ENCODE measurements at regions not wholly inside any gene's neighbourhood (a gene's known extent, or its start where the extent isn't known, plus 50 kb on each side); places are given as distances from the start of the nearest gene placed in this dataset.
"Not testable (repeated sequence)": the region's sequence is repeated elsewhere in the genome, so short reads cannot be mapped to it uniquely, and the experiment has no call there.

- no peak for DNase-seq
Observed at GRCh38 chr5:163163858-163164257, 273.5 kb upstream of the CCNG1 start.

DNA sequence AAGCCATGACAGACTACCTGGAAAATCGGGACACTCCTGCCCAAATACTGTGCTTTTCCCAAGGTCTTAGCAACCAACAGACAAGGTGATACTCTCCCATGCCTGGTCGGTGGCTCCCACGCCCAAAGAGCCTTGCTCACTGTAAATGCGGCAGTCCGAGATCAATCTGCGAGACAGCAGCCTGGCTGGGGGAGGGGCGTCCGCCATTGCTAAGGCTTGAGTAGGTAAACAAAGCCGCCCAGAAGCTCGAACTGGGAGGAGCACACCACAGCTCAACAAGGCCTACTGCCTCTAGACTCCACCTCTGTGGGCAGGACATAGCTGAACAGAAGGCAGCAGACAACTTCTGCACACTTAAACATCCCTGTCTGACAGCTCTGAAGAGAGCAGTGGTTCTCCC, 272.1 kb upstream of the CCNG1 start:
- no peak for DNase-seq

- not testable (repeated sequence) for DNase-seq
Observed at GRCh38 chr5:163170161-163170560, 267.2 kb upstream of the CCNG1 start.

DNA sequence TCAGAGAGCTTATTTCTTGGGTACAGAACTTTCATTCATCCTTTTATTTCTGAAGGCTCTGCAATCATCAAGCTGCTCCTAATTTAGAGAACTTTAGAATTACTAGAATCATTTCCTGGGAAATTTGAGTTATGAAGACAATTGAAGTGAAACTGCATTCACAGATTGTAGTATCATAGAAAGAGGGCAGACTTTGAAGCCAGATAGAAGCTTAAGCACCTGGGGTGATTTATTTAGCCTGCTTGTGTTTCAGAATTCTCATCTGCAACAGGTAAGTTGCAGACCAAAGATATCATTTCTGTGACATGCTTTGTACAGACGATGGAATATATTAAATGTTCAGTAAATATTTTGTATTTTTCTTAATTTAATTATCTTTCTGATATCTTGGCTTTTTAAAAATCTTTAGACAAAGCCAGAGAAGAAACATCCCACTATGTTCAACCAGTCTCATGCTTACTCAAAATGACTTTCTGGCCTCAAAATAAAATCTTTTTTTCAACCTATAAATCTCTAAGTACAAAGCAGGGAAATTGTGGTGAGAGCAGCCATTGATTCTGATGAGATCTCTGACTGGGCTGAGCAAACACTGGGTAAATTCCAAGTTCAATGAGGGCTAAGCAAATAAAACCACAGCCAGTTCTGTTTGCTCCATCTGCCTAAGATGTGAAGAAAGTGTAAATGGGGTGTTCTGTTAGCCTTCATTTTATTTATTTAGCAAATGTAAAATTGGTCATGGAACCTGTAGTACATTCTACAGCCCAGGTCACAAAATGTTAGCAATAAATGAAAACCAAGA, 264.7 kb upstream of the CCNG1 start:
- no peak for DNase-seq

DNA sequence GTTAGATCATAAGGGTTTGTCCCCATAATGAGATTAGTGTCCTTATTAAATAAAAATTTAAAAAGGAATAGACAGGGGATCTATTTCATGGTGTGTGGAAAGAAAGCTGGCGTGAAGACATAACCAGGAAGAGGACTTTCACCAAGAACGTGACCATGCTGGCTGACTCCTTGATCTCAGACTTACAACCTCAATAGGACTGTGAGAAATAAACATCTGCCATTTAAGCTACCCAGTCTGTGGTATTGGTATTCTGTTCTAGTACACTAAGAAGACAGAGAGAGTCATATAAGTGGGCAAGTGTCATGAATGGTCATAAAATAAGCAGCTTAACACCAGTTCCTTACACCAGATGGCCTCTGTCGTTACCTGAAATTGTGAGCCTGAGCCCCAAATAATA, 259.4 kb upstream of the CCNG1 start:
- DNase-seq, result no peak

- DNase-seq, result no peak
Observed at GRCh38 chr5:163185315-163185714, 252.1 kb upstream of the CCNG1 start.

DNA sequence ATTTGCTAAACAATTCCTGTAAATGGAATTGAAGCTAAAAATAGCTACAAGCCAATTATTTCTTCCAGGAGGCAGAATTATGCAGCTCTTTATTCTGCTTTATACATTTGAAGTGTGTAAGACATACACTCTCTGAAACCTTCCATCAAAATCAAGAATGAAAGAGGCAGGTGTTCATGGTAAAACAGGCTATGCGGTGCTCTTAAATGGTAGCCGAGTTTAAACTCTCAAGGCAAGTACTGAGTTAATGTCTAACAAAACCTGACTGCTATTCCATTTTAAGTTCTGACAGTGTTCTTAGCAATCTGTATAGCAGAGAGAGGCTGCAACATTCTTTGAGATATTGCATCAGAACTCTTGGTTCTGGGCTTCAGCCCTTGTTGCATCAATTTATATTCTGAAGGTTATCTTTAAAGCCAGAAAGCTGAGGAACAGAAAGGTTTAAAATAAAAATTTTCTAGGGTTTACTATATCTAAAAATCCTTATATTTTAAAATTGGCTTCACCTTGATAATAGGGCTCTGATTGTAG, 248.3 kb upstream of the CCNG1 start:
- no peak for DNase-seq

GRCh38 chr5:163190283-163190682, 247.1 kb upstream of the CCNG1 start:
- DNase-seq, result no peak

DNA sequence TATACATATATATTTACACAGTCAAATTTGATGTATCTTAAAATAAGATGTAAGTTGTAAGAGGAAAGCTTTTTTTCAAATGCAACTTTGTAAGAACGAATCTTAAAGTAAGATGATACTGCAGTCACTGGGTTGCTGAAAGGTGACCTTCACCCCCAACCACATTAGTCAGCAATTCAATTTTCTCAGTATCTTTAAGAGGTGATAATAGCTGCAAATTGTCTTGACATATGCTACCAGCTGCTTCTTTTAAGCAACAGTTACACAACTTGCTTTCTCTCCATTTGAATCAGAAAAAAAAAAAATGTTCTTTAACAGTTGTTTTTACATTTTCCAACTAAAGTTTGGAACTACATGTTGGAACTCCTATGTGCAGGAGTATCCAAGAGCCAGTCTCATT, 246.6 kb upstream of the CCNG1 start:
- peak; percentile 4 for DNase-seq

GRCh38 chr5:163193886-163194285, 243.5 kb upstream of the CCNG1 start:
- DNase-seq, result no peak

GRCh38 chr5:163205645-163206044, 231.8 kb upstream of the CCNG1 start:
- DNase-seq, result no peak

DNA sequence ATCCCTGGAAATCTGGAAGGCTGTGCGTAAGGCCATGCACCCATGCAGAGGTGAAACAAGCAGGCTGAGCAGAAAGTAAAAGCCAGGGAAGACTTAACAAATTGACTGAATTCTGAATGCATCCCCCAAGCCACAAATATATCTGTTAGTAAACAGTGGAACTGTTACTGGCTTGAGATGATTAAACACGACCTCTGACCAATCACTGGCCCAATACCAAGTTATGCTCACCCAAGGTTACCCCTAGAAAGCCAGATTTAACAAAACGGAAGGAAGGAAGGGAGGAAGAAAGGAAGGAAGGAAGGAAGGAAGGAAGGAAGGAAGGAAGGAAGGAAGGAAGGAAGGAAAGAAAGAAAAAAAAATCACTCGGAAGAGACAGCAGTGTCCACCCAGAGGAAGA, 215.8 kb upstream of the CCNG1 start:
- DNase-seq, result no peak

DNA sequence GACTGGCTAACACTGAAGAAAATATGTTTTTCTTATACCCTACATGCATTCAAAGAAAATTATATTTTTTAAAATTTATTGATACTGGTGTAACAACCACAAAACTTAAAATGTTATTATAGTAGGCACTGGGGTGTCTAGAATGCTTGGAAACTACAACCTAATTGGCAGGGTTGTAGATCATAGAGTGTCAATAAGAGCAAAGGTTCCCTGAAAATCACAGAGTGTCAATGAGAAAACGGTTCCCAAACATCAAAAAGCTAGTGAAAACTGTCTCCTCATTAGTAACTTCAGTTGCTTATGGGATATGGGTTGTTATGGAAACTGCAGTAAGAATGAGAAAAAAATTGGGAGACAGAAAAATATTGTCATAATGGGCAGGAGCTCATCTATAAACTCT, 214.4 kb upstream of the CCNG1 start:
- DNase-seq, result no peak

DNA sequence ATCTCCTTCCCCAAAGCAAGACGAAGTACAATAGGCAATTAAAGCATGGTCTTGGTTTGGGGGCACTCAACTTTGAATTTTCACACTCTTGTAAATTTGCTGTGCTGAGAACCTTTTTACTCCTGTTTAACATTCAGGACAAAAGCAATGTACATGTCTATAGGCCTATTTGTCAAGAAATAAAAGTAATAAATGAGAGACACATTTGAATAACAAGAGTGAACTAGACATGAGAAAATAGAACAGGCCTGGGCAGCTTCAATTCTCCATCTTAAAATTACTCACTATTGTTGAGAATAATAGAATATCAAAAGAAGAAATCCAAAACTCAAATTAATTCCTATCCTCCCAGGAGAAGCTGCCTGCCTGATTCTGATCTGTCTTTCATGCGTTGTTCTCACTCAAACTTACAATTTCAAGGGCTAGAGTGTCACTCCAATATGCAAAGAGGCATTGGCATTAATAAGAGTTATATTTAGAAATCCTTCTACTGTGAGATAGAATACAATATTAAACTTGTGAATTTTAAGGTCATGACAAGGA, 192.9 kb upstream of the CCNG1 start:
- DNase-seq, result no peak

GRCh38 chr5:163245584-163245983, 191.8 kb upstream of the CCNG1 start:
- no peak for DNase-seq

DNA sequence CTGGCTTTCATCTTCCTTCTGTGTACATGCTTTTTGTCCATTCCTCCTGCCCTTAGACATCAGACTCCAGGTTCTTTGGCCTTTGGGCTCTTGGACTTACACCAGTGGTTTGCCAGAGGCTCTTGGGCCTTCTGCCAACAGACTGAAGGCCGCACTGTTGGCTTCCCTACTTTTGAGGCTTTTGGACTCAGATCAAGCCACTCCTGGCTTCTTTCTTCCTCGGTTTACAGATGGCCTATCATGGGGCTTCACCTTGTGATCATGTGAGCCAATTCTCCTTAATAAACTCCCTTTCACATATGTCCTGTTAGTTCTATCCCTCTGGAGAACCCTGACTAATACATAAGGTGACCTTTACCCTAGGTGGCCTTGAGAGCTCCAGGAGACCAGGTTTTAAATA, 189.1 kb upstream of the CCNG1 start:
- DNase-seq, result no peak

DNA sequence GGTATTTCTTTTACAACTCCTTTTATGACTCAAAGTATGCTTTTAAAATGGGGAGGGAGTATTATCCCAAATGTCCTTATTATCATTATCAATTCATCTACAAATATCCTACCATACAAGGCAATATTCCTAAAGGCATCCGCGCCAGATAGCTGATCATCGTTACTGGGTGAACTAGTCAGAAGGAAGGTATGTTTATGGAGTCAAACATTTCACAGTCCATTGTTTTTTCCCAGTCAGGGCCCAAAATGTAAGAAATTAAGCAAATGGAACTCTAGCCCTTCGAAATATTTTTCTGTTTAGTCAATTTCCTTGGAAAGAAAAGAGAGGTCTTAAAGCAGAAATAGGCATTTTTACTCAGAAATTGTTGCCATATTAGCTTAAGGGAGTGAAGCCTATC, 188.5 kb upstream of the CCNG1 start:
- no peak for DNase-seq

DNA sequence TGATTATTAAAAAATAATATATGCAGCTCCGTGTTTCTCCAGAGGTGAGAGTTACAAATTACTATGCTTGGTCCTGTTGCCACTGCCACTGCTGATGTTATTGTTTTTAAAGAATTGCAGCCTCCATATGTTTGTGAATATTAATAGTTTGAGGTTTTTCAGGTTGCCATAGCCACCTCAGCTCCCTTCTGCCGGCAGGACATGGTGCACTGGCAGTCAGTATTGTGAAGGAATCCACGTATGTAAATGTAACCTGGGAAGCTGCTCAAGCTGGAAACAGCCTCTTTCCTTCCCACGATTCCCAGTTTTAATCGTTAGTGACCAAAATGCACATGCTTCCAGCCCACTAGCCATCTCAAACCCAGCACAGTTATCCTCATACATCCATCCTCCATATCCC, 184.4 kb upstream of the CCNG1 start:
- no peak for DNase-seq

- DNase-seq, result no peak
Observed at GRCh38 chr5:163259495-163259894, 177.9 kb upstream of the CCNG1 start.

DNA sequence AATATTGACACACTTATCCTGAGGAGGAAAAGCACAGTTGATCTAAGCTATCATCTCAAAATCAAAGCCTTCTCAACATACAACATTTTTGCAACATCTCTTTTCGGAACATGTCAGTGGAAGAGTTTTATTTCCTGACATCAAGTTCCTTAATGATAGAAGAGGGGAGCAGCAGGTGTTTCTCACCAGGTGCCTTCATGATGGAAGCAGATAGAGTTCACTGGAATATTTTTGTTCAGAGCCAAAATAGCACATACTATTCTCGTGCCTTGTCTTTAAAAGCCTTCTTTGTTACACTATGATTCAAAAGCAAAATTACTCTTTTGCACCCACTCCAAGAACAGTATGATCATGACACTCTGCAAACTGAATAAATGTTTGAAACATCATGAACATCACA, 176.9 kb upstream of the CCNG1 start:
- DNase-seq, result no peak

DNA sequence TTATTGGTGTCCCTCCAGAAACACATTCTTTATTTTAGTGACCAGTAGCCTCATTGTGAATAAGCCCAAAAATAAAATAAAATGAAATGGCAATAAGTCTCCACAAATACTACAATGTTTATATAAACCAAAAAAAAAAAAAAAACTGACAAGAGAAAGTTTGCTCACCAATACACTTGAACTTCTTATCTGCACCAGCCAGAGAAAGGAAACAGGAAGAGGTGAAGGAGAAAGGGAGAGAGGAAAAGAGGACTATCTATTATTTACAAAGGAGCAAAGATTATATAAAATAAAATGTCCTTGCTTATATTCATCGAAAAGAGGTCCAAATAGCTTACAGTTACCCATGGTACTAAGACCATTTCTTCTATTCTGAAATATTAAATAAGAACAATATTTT, 176.4 kb upstream of the CCNG1 start:
- no peak for DNase-seq

DNA sequence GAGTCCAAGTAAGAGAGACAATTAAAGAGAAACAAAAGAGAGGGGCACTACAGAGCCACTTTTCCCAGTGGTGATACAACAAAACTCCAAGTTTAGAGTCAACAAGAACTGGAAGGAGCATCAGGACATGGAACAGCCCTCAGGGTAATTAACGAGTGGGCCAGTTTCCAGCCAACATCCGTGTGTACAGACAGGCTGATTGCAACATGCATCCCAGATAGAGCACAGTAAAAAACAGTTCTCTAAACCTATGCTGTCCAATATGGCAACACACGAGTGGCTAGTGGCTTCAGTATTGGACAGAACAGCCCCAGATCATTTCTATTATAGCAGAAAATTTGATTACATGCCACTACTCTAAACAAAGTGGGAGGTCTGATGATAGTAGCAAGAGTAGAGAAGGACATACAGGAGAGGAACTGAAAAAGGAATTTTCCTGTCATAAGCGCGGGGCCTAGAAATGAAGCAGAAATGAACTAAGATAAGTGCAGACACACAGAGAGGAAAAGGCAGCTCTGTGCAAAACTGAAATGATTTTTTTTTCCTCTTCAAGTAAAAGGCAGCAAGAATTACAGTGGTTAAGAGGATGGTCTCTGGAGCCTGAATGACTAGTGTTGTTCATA, 175.6 kb upstream of the CCNG1 start:
- DNase-seq, result no peak

- DNase-seq, result not testable (repeated sequence)
Observed at GRCh38 chr5:163266249-163266648, 171.1 kb upstream of the CCNG1 start.

Measured in renal pelvis (tissue), 1 donor.